Tibial nerve (tissue), 4 donors: ENCODE measurements at regions not wholly inside any gene's neighbourhood (a gene's known extent, or its start where the extent isn't known, plus 50 kb on each side); places are given as distances from the start of the nearest gene placed in this dataset.

Experiments
- DNase-seq, 2 donors: peaks; one replicate each; pipeline ENCODE4 v3.0.0-alpha.2; 2019; ENCODE audit warnings: low spot score in 2 of 2
- H3K27ac ChIP-seq, 4 donors: fragments of 200-600 bp; sonication (generic) in 3 of 4; one replicate each; pipeline ENCODE4 v1.5.1; 2017 to 2019; ENCODE audit warnings: mild to moderate bottlenecking in 1 of 4
- H3K27me3 ChIP-seq, 2 donors: fragments of 200-600 bp; sonication (generic) in 1 of 2; one replicate each; pipeline versions ENCODE4 v1.5.1 to v1.6.0; 2017 to 2019
- H3K36me3 ChIP-seq, 3 donors: fragments of 200-600 bp; sonication (generic); one replicate each; pipeline ENCODE4 v1.5.1; 2018 to 2019
- H3K4me1 ChIP-seq, 4 donors: fragments of 200-600 bp; sonication (generic) in 3 of 4; one replicate each; pipeline ENCODE4 v1.5.1; 2017 to 2019
- H3K4me3 ChIP-seq, 4 donors: fragments of 200-600 bp; sonication (generic) in 3 of 4; one replicate each; pipeline ENCODE4 v1.5.1; 2017 to 2019; ENCODE audit warnings: mild to moderate bottlenecking in 1 of 4, moderate library complexity in 1 of 4
- H3K9me3 ChIP-seq, 4 donors: fragments of 200-600 bp; sonication (generic) in 3 of 4; one replicate each; pipeline ENCODE4 v1.5.1; 2017 to 2019
- EP300 ChIP-seq, 2 donors: sonication (generic); formaldehyde crosslinking; IDR thresholded peaks; one replicate each; pipeline ENCODE4 v1.6.1; 2017; ENCODE audit warnings: antibody characterized with exemption in 2 of 2, mild to moderate bottlenecking in 1 of 2
- POLR2A ChIP-seq, 2 donors: fragments of 450-650 bp; IDR thresholded peaks; one replicate each; pipeline ENCODE4 v1.6.1; 2017; ENCODE audit warnings: antibody characterized with exemption in 2 of 2, mild to moderate bottlenecking in 2 of 2, moderate library complexity in 2 of 2
- WGBS, 2 donors: methylation state at CpG; one replicate each; pipeline ENCODE4 v1.1.5; 2018; 5-methylcytosine and 5-hydroxymethylcytosine counted together
- TF ChIP-seq, protein P1 (sequence below), 5 experiments: fragments of 200-600 bp in 3 of 5; fragments of 450-650 bp in 2 of 5; sonication (generic) in 3 of 5; IDR thresholded peaks; one replicate each; pipeline ENCODE4 v1.5.1; 2016 to 2019; ENCODE audit warnings: antibody characterized with exemption in 5 of 5, mild to moderate bottlenecking in 3 of 5, moderate library complexity in 2 of 5

DNA sequence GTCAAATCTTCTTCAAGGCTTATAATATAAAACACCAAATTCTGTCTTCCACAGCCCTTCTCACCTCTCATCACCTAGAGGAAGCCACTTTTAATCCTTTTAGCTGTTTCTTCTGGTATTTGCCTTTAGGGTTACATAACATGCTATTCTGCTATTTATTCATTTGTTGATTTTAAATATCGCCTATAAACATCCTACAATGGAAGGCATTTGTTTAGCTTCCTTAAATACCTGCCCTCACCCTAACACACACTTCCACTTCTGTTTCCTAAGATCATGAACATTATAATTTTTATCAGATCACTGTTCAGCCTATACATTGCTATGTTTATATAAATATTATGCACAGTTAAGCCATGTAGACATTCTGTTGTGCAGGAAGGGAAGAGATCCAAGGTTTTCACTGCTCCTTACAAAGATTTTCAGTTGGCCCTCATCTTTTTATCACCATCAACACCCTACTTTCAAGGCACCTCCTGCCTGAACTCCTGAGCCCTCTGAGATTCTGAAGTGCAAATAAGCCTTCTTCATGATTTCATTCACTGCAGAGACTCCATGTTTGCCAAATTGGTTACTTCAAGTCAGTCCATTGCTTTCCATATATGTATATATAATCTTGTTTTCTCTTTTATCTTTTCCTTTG lies 356.9 kb upstream of the ACTBL2 start:
- Histone ChIP-seq H3K9me3 (no peaks in the 10 kb centered on the region), H3K4me1 (peaks cover 0 to 26% (median 8%) of the 10 kb centered on the region in 4 donors), H3K27ac (no peak overlapping the region), H3K27me3 (no peaks in the 10 kb centered on the region), H3K4me3 (no peak overlapping the region), H3K36me3 (no peaks in the 10 kb centered on the region)
- TF ChIP-seq, protein P1, sequence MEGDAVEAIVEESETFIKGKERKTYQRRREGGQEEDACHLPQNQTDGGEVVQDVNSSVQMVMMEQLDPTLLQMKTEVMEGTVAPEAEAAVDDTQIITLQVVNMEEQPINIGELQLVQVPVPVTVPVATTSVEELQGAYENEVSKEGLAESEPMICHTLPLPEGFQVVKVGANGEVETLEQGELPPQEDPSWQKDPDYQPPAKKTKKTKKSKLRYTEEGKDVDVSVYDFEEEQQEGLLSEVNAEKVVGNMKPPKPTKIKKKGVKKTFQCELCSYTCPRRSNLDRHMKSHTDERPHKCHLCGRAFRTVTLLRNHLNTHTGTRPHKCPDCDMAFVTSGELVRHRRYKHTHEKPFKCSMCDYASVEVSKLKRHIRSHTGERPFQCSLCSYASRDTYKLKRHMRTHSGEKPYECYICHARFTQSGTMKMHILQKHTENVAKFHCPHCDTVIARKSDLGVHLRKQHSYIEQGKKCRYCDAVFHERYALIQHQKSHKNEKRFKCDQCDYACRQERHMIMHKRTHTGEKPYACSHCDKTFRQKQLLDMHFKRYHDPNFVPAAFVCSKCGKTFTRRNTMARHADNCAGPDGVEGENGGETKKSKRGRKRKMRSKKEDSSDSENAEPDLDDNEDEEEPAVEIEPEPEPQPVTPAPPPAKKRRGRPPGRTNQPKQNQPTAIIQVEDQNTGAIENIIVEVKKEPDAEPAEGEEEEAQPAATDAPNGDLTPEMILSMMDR (IDR thresholded peaks at IDR 0.05): no peak
- no peak for DNase-seq
- 98 to 100% methylated on average over 1 of the region's 1 CpG for WGBS, 2 donors

DNA sequence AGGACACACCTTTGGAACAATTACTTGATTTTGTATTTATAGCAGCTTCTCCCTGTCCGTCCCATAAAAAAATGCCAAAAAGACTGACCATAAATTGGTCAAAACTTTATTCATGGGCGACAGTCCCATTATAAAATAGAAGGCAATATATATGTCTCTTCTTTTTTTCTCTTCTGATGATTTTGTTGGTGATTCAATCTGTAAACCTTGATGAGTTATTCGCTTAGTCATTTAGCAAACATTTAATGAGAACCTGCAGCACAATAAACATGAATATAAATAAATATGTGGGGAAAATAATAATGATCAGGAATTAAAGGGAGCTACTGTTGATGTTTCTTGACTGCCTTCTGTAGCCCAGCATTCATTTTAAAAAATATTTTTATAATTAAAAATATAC lies 356.4 kb upstream of the ACTBL2 start:
- no peak overlapping the region for H3K27ac ChIP-seq
- H3K4me1 ChIP-seq: peaks cover 0 to 26% (median 8%) of the 10 kb centered on the region in 4 donors
- WGBS, 2 donors: 92 to 93% methylated on average over 3 of the region's 3 CpGs
- H3K36me3 ChIP-seq: no peaks in the 10 kb centered on the region
- TF ChIP-seq, protein P1 (IDR thresholded peaks at IDR 0.05): no peak
- no peak overlapping the region for H3K4me3 ChIP-seq
- H3K27me3 ChIP-seq: no peaks in the 10 kb centered on the region
- no peak for DNase-seq
- H3K9me3 ChIP-seq: no peaks in the 10 kb centered on the region

DNA sequence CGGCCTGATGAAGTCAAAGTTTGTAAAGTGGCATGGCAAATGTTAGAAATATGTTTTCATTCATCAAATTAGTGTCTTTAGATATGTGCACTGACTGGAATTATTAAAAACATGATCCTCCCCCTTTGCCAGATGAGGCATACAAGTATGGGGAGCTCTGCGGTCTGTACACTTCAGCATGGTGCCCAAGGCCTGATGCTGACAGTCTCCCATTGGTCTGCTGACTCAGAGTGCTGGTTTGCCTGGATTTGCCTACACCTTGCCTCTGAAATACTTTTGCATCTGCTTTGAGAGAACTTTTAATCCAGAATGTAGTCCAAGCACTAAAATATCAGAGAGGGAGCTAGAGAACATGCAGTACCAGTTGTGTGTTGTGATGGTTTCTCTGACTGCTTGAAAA lies 354.3 kb upstream of the ACTBL2 start:
- TF ChIP-seq EP300 (IDR thresholded peaks at IDR 0.05): no peak
- TF ChIP-seq POLR2A (IDR thresholded peaks at IDR 0.05): no peak
- TF ChIP-seq, protein P1 (IDR thresholded peaks at IDR 0.05): no peak

DNA sequence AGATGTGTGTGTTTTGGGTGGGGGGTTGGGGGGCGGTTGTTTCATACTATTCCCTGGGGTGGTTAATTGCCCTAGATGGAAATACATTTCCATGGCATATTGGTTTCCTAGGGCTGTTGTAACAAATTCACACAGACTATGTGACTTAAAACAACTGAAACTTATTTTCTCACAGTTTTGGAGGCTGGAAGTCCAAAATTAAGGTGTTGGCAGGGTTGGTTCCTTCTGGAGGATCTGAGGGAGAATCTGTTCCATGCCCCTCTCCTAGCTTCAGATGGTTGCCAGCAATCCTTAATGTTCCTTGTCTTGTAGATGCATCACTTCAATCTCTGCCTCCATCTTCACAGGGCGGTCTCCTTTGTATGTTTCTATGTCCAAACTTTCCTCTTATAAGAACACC lies 353.7 kb upstream of the ACTBL2 start:
- Histone ChIP-seq H3K27ac (no peak overlapping the region), H3K4me1 (peaks cover 0 to 5% (median 2%) of the 10 kb centered on the region in 4 donors), H3K27me3 (no peaks in the 10 kb centered on the region), H3K9me3 (no peaks in the 10 kb centered on the region), H3K4me3 (no peak overlapping the region), H3K36me3 (no peaks in the 10 kb centered on the region)
- 97 to 100% methylated on average over 2 of the region's 2 CpGs for WGBS, 2 donors
- no peak for DNase-seq
- TF ChIP-seq, protein P1 (IDR thresholded peaks at IDR 0.05): no peak
- no peak for TF ChIP-seq POLR2A (IDR thresholded peaks at IDR 0.05)
- TF ChIP-seq EP300 (IDR thresholded peaks at IDR 0.05): no peak

More for the DNA sequence above, 354.3 kb upstream of the ACTBL2 start:
- Histone ChIP-seq H3K4me1 (peaks cover 0 to 11% (median 5%) of the 10 kb centered on the region in 4 donors), H3K27ac (no peak overlapping the region), H3K27me3 (no peaks in the 10 kb centered on the region), H3K4me3 (no peak overlapping the region), H3K9me3 (no peaks in the 10 kb centered on the region), H3K36me3 (no peaks in the 10 kb centered on the region)
- no peak for DNase-seq
- 94 to 98% methylated on average over 2 of the region's 2 CpGs for WGBS, 2 donors

DNA sequence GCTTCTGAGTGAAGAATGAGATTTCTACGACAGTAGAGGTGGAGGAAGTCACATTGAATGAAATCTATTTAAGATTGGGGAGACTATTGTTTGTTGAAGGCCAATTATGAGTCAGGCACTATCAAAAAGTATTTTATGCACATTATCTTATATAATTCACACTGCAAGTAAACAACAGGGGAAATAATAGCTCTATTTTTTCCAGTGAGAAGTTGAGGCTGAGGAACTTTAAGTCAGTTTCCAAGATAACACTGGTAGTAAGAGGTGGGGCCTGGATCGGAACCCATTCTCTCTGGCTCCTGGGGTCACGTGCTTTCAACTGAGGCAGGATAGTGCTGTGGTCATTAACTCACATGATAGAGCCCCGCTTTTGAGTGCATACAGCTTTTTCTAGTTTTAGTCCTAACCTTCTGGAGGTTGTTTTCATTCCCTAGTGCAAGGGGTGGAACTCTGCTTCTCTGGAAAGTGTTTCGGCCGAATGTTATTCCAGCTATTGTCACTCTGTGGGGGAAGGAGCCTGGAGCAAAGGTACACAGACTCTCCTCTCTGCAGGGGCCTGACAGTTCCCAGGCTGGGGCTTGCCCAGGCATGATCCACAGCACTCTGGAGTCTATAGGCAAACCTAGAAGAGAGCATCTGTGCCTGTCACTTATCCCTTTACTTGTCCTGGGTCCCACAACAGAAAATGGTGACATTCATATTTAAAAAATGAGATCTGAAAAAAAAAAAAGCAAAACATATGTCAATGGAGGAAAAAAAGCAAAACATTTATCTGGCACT lies 352.4 kb upstream of the ACTBL2 start:
- H3K9me3 ChIP-seq: no peaks in the 10 kb centered on the region
- no peaks in the 10 kb centered on the region for H3K4me1 ChIP-seq
- no peaks in the 10 kb centered on the region for H3K27me3 ChIP-seq
- TF ChIP-seq EP300 (IDR thresholded peaks at IDR 0.05) (no peak), POLR2A (IDR thresholded peaks at IDR 0.05) (no peak)
- TF ChIP-seq, protein P1 (IDR thresholded peaks at IDR 0.05): no peak
- 68 to 70% methylated on average over 6 of the region's 6 CpGs for WGBS, 2 donors
- H3K27ac ChIP-seq: no peak overlapping the region
- H3K36me3 ChIP-seq: no peaks in the 10 kb centered on the region
- DNase-seq: no peak
- no peak overlapping the region for H3K4me3 ChIP-seq
